ENCODE measurements at regions not wholly inside any gene's neighbourhood (a gene's known extent, or its start where the extent isn't known, plus 50 kb on each side); places are given as distances from the start of the nearest gene placed in this dataset.

GRCh38 chr2:191556463-191556862 lies 121.5 kb upstream of the NABP1 start:
- no peak for TF ChIP-seq POLR2A (IDR thresholded peaks at IDR 0.05)
- no peak for TF ChIP-seq CTCF (IDR thresholded peaks at IDR 0.05)
